ENCODE measurements at regions not wholly inside any gene's neighbourhood (a gene's known extent, or its start where the extent isn't known, plus 50 kb on each side); places are given as distances from the start of the nearest gene placed in this dataset.

- TF ChIP-seq EZH2 (IDR thresholded peaks at IDR 0.05; ENCODE audit: insufficient read depth, poor library complexity, severe bottlenecking): no peak
- TF ChIP-seq EZH2phosphoT487 (IDR thresholded peaks at IDR 0.05; ENCODE audit: insufficient read depth, low read depth): no peak
Observed at GRCh38 chr2:150732491-150732890, 245.0 kb upstream of the RND3 start.
